Astrocyte of the cerebellum (primary cell): ENCODE measurements at regions not wholly inside any gene's neighbourhood (a gene's known extent, or its start where the extent isn't known, plus 50 kb on each side); places are given as distances from the start of the nearest gene placed in this dataset.
A peak's percentile ranks its signal among the peaks of the same experiment; 100 is the strongest.
"Not testable (repeated sequence)": the region's sequence is repeated elsewhere in the genome, so short reads cannot be mapped to it uniquely, and the experiment has no call there.

Experiments used
- DNase-seq: peaks from one replicate; pipeline ENCODE4 v3.0.0-alpha.2; 2011; ENCODE audit warnings: low read depth
- H3K4me3 ChIP-seq: 2 replicates; pipeline ENCODE4 v1.5.1; 2011; ENCODE audit warnings: mild to moderate bottlenecking, low read depth, low read length, moderate library complexity
- CTCF ChIP-seq: IDR thresholded peaks from 2 replicates; pipeline ENCODE4 v1.5.1; 2012; ENCODE audit warnings: low read length, low read depth, moderate library complexity, mild to moderate bottlenecking; ENCODE audit errors: missing control alignments
- in situ Hi-C: cut with HindIII; loops from 2 replicates; pipeline ENCODE4 v1.10.0; 2017; ENCODE audit warnings: low sequenced_read_pairs

GRCh38 chr14:71560751-71561150 lies 371.5 kb upstream of the RGS6 start:
- H3K4me3 ChIP-seq: no peak overlapping the region
- no peak for DNase-seq
- in situ Hi-C loops: no loop called here
- TF ChIP-seq CTCF: no peak

DNA sequence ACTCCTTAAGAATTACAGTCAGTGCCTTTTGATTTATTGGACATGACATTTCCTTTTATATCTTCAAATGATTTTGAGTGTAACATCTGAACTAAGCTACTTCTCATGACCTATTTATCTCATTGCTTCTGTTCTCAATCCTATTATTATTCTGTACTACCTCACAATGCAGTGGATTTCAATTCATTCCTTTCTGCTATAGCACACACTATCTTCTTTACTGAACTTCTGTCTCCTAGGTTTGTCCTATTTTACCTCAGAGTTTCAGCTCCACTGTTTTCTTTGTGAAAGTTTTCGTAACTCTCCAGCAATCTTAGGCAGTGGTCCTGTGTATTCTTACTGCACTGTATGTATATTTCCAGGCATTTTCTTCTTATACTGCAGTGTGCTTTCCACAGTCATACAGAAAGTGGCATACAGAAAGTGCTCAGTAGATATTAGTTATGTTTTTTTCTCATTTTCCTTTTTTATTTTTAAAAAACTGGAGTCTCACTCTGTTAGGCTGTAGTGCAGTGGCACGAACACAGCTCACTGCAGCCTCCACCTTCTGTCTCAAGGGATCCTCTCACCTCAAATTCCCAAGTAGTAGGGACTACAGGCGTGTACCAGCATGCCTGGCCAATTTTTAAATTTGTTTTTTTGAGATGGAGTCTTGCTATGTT lies 368.6 kb upstream of the RGS6 start:
- DNase-seq: no peak
- H3K4me3 ChIP-seq: no peak overlapping the region
- TF ChIP-seq CTCF: no peak
- in situ Hi-C loops: no loop called here

DNA sequence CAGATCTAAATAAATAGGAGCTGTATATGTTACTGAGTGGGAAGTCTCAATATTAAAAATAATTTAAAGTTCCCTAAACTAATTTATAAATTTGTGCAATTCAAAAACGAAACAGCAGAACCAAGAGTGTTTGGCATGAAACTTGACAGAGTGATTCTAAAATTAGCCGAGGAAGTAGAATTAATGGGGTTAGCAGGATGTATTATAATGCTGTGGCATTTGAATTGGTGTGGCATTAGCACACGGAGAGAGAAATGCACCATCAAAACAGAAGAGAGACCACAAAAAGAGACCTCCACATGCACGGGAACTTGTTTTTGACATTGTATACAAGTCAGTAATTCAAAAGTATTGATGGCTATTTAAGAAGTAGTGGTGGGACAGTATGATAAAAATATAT lies 366.0 kb upstream of the RGS6 start:
- in situ Hi-C loops: no loop called here
- H3K4me3 ChIP-seq: no peak overlapping the region
- no peak for DNase-seq
- TF ChIP-seq CTCF: no peak

DNA sequence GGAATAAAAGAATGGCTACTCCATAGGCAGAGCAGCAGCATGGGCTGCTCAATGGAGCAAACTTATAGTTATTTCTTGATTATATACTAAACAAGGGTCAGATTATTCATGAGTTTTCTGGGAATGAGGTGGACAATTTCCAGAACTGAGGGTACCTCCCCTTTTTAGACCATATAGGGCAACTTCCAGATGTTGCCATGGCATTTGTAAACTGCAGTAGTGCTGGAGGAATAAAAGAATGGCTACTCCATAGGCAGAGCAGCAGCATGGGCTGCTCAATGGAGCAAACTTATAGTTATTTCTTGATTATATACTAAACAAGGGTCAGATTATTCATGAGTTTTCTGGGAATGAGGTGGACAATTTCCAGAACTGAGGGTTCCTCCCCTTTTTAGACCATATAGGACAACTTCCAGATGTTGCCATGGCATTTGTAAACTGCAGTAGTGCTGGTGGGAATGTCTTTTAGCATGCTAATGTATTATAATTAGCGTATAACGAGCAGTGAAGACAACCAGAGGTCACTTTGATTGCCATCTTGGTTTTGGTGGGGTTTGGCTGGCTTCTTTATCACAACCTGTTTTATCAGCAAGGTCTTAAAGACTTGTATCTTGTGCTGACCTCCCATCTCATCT lies 364.6 kb upstream of the RGS6 start:
- H3K4me3 ChIP-seq, in situ Hi-C loops: not testable (repeated sequence)

GRCh38 chr14:71574976-71575375 lies 357.3 kb upstream of the RGS6 start:
- in situ Hi-C loops: no loop called here
- no peak for TF ChIP-seq CTCF
- peak; percentile 71 for DNase-seq

More for the DNA sequence above, 364.6 kb upstream of the RGS6 start:
- DNase-seq: not testable (repeated sequence)

GRCh38 chr14:71576472-71576871 lies 355.8 kb upstream of the RGS6 start:
- H3K4me3 ChIP-seq: no peak overlapping the region
- in situ Hi-C loops: no loop called here
- TF ChIP-seq CTCF: no peak
- DNase-seq: no peak

More at GRCh38 chr14:71574976-71575375, 357.3 kb upstream of the RGS6 start:
- no peak overlapping the region for H3K4me3 ChIP-seq

DNA sequence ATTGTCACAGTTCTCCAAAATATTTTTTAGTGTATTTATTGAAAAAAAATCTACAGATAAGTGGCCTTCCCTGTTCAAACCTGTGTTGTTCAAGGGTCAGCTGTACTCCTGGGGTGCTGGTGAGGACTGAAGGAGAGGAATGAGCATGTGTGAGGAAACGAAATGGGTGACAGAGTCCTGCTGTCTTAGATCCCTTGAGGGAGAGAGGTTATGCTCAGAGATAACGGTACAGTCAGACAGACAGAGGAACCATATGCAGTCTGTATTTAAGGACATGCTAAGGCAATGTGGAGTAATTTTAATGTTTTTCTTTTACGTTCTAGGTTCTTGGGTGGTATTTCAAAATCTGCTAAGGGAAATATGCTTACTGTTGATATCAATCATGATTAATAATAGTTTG lies 352.9 kb upstream of the RGS6 start:
- in situ Hi-C loops: no loop called here
- H3K4me3 ChIP-seq: no peak overlapping the region
- no peak for TF ChIP-seq CTCF
- no peak for DNase-seq
